SK-N-MC (cell line): ENCODE measurements at regions not wholly inside any gene's neighbourhood (a gene's known extent, or its start where the extent isn't known, plus 50 kb on each side); places are given as distances from the start of the nearest gene placed in this dataset.

Source experiments
- EZH2 ChIP-seq: fragments of 200-600 bp; sonication (generic); IDR thresholded peaks from one replicate; pipeline ENCODE4 v1.6.1; 2017; ENCODE audit warnings: antibody characterized with exemption
- POLR2AphosphoS5 ChIP-seq: IDR thresholded peaks from 2 replicates; pipeline ENCODE4 v1.6.1; 2012; ENCODE audit warnings: mild to moderate bottlenecking, low read depth, low read length, borderline replicate concordance

GRCh38 chr16:59696495-59696894 lies 962.4 kb upstream of the GOT2 start:
- TF ChIP-seq EZH2 (no peak), POLR2AphosphoS5 (no peak)
